ENCODE measurements at regions not wholly inside any gene's neighbourhood (a gene's known extent, or its start where the extent isn't known, plus 50 kb on each side); places are given as distances from the start of the nearest gene placed in this dataset.

- Histone ChIP-seq H3K4me1 (replicated peaks in 1 of 2; ENCODE audit: control insufficient read depth in 2 of 2, insufficient read depth in 2 of 2, low read length in 2 of 2) (no peaks in the 10 kb centered on the region), H2AFZ (ENCODE audit: low read depth, low read length) (no peak overlapping the region), H3K79me2 (ENCODE audit: control insufficient read depth, insufficient read depth, low read length) (no peaks in the 10 kb centered on the region), H3K4me3 (no peak overlapping the region), H3K27me3 (ENCODE audit: control insufficient read depth in 2 of 2, insufficient read depth in 2 of 2, low read length in 2 of 2) (peaks cover 3 to 14% of the 10 kb centered on the region in 2 experiments; a peak in 4 of 5 replicates), H3K9me1 (ENCODE audit: control insufficient read depth, insufficient read depth, low read length) (no peaks in the 10 kb centered on the region), H4K20me1 (replicated peaks; ENCODE audit: control insufficient read depth, insufficient read depth, low read length) (no peaks in the 10 kb centered on the region), H3K9me3 (replicated peaks; ENCODE audit: control insufficient read depth, insufficient read depth, low read depth, low read length) (no peaks in the 10 kb centered on the region), H3K27ac (ENCODE audit: extremely low read depth, low read depth, low read length) (no peak overlapping the region), H3K4me2 (ENCODE audit: insufficient read depth, low read length) (no peak overlapping the region), H3K36me3 (ENCODE audit: control insufficient read depth, insufficient read depth, low read length) (no peaks in the 10 kb centered on the region), H3K9ac (ENCODE audit: insufficient read depth in 1 of 2, low read depth in 2 of 2, low read length in 2 of 2) (no peak overlapping the region)
- CTCF ChIA-PET (ENCODE audit: low intra/inter-chr PET ratio): no interaction called here
- 2% methylated on average over 3 of the region's 3 CpGs for WGBS (ENCODE audit: insufficient coverage, low coverage, missing lambda C conversion rate)
- in situ Hi-C loops (cut with MboI) (no loop called here), intact Hi-C loops (cut with micrococcal nuclease) (no loop called here)
- no peak for TF ChIP-seq MXD1 (CRISPR knock-in tag; IDR thresholded peaks at IDR 0.05; ENCODE audit: borderline replicate concordance, poor library complexity, severe bottlenecking)
- TF ChIP-seq MTF1 (CRISPR knock-in tag; IDR thresholded peaks at IDR 0.05; ENCODE audit: borderline replicate concordance): no peak
- TF ChIP-seq CCNT2 (IDR thresholded peaks at IDR 0.05; ENCODE audit: borderline replicate concordance, extremely low read depth, insufficient read length, low read depth, low read length): no peak
- TF ChIP-seq TRIM25 (IDR thresholded peaks at IDR 0.05; ENCODE audit: borderline replicate concordance): no peak
- TF ChIP-seq ZNF347 (CRISPR knock-in tag; IDR thresholded peaks at IDR 0.05; ENCODE audit: low read depth): no peak
- TF ChIP-seq ZNF184 (CRISPR knock-in tag; IDR thresholded peaks at IDR 0.05): no peak
- no peak for TF ChIP-seq SIRT6 (IDR thresholded peaks at IDR 0.05; ENCODE audit: low read depth, low read length)
- TF ChIP-seq ZBTB5 (IDR thresholded peaks at IDR 0.05): no peak
- TF ChIP-seq CXXC5 (CRISPR knock-in tag; IDR thresholded peaks at IDR 0.05): no peak
- no peak for TF ChIP-seq MEF2A (IDR thresholded peaks at IDR 0.05; ENCODE audit: control insufficient read depth, low read depth, low read length)
- POLR2A ChIA-PET: interaction anchor here (1.4 kb wide), 1 partner anchor 99 kb away, joined by 5 read pairs; no protein-coding TSS in a partner anchor
- no peak for DNase-seq (ENCODE audit: extremely low read depth in 1 of 4, low spot score in 3 of 4)
- FAIRE-seq: peak; percentile 11
- ATAC-seq: no peak
- BruUV-seq (replicated peaks): no TSS peak
These were observed 461.9 kb downstream of the QKI start for GRCh38 chr6:163876391-163876790.

All from K562 (cell line).